ENCODE measurements at regions not wholly inside any gene's neighbourhood (a gene's known extent, or its start where the extent isn't known, plus 50 kb on each side); places are given as distances from the start of the nearest gene placed in this dataset.
"Not testable (repeated sequence)": the region's sequence is repeated elsewhere in the genome, so short reads cannot be mapped to it uniquely, and the experiment has no call there.

GRCh38 chr14:70269582-70269981 lies 80.8 kb upstream of the SLC8A3 start:
- Histone ChIP-seq H3K9me3 (replicated peaks) (no peaks in the 10 kb centered on the region), H3K4me1 (replicated peaks) (no peaks in the 10 kb centered on the region), H3K4me3 (no peak overlapping the region), H3K27me3 (replicated peaks) (no peaks in the 10 kb centered on the region), H3K36me3 (no peaks in the 10 kb centered on the region), H3K27ac (no peak overlapping the region)
- DNase-seq (ENCODE audit: low read depth in 1 of 2, low spot score in 2 of 2) = no peak

GRCh38 chr14:70268760-70269159 lies 80.0 kb upstream of the SLC8A3 start:
- no peak for DNase-seq (ENCODE audit: low read depth in 1 of 2, low spot score in 2 of 2)
- Histone ChIP-seq H3K27ac (no peak overlapping the region), H3K4me3 (no peak overlapping the region), H3K9me3 (replicated peaks) (no peaks in the 10 kb centered on the region), H3K27me3 (replicated peaks) (no peaks in the 10 kb centered on the region), H3K4me1 (replicated peaks) (no peaks in the 10 kb centered on the region), H3K36me3 (no peaks in the 10 kb centered on the region)

DNA sequence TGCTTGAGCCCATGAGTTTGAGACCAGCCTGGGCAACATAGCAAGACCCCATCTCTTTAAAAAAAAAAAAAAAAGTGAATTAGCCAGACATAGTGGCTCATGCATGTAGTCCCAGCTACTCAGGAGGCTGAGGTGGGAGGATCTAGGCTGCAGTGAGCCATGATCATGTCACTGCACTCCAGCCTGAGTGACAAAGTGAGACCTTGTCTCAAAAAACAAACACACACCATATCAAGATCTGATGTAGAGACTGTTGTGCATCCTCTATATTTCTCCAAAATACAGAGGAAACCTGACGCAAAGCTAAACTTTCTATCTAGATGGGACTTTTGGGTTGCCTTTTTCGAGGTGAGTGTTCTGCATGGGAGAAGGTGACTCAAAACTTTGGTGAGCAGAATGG lies 77.4 kb upstream of the SLC8A3 start:
- H3K27me3 ChIP-seq (replicated peaks) = no peaks in the 10 kb centered on the region
- H3K4me1 ChIP-seq (replicated peaks) = no peaks in the 10 kb centered on the region
- no peak overlapping the region for H3K4me3 ChIP-seq
- H3K36me3 ChIP-seq = no peaks in the 10 kb centered on the region
- no peak for DNase-seq (ENCODE audit: low read depth in 1 of 2, low spot score in 2 of 2)
- no peaks in the 10 kb centered on the region for H3K9me3 ChIP-seq (replicated peaks)
- H3K27ac ChIP-seq = no peak overlapping the region

GRCh38 chr14:70265422-70265821 lies 76.7 kb upstream of the SLC8A3 start:
- Histone ChIP-seq H3K36me3 (no peaks in the 10 kb centered on the region), H3K9me3 (replicated peaks) (no peaks in the 10 kb centered on the region), H3K4me3 (no peak overlapping the region), H3K27me3 (replicated peaks) (no peaks in the 10 kb centered on the region), H3K4me1 (replicated peaks) (no peaks in the 10 kb centered on the region), H3K27ac (no peak overlapping the region)
- no peak for DNase-seq (ENCODE audit: low read depth in 1 of 2, low spot score in 2 of 2)

DNA sequence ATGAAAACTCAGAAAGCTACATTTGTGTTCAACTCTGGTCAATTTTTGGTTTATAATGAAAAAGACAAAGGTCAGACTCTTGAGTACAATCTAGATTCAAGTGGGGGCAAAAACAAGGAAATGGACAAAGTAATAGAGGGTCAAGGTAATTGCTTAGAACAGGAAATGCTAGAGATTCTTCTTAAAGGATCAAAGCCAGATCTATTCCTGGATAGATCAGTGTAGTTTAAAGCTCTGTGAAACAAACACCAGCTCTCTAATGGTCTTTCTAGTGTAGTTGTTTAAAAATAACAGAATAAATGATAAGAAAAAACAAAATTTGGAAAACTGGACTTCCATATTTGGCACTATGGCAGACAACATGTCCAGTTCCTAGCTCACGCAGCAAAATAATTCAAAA lies 70.7 kb upstream of the SLC8A3 start:
- Histone ChIP-seq H3K27me3 (replicated peaks) (peaks cover 15% of the 10 kb centered on the region), H3K36me3 (no peaks in the 10 kb centered on the region), H3K4me3 (no peak overlapping the region), H3K9me3 (replicated peaks) (no peaks in the 10 kb centered on the region), H3K4me1 (replicated peaks) (no peaks in the 10 kb centered on the region; the same call in 1 of the 2 replicates), H3K27ac (no peak overlapping the region)
- no peak for DNase-seq (ENCODE audit: low read depth in 1 of 2, low spot score in 2 of 2)

DNA sequence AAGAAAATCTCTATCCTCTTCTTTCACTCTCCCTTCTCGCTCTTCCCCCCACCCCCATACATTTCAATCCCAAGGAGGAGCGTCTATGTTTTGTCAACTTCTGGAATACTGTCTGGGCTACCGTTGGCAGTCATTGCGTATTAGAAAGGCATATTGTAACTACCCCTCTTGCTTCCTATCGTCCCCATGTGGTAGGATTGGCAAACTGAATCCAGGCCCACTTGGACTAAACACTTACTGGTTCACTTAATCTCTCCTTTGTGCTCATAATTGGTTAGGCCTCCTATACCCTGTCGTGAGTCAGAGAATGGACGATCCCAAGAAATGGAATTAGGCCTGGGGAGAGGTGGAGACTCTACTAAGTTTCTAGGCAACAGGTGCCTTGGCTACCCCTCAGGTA lies 68.8 kb upstream of the SLC8A3 start:
- H3K4me1 ChIP-seq (replicated peaks) = no peaks in the 10 kb centered on the region; the same call in 1 of the 2 replicates
- H3K4me3 ChIP-seq = no peak overlapping the region
- peaks cover 22% of the 10 kb centered on the region for H3K27me3 ChIP-seq (replicated peaks)
- no peak for DNase-seq (ENCODE audit: low read depth in 1 of 2, low spot score in 2 of 2)
- H3K27ac ChIP-seq = no peak overlapping the region
- no peaks in the 10 kb centered on the region for H3K36me3 ChIP-seq
- H3K9me3 ChIP-seq (replicated peaks) = no peaks in the 10 kb centered on the region

- peaks cover 22% of the 10 kb centered on the region for H3K27me3 ChIP-seq (replicated peaks)
- H3K36me3 ChIP-seq = no peaks in the 10 kb centered on the region
- no peak overlapping the region for H3K27ac ChIP-seq
- no peak overlapping the region for H3K4me3 ChIP-seq
- DNase-seq (ENCODE audit: low read depth in 1 of 2, low spot score in 2 of 2) = no peak
- no peaks in the 10 kb centered on the region; the same call in 1 of the 2 replicates for H3K4me1 ChIP-seq (replicated peaks)
- no peaks in the 10 kb centered on the region for H3K9me3 ChIP-seq (replicated peaks)
These were observed 67.8 kb upstream of the SLC8A3 start for GRCh38 chr14:70256601-70257000.

DNA sequence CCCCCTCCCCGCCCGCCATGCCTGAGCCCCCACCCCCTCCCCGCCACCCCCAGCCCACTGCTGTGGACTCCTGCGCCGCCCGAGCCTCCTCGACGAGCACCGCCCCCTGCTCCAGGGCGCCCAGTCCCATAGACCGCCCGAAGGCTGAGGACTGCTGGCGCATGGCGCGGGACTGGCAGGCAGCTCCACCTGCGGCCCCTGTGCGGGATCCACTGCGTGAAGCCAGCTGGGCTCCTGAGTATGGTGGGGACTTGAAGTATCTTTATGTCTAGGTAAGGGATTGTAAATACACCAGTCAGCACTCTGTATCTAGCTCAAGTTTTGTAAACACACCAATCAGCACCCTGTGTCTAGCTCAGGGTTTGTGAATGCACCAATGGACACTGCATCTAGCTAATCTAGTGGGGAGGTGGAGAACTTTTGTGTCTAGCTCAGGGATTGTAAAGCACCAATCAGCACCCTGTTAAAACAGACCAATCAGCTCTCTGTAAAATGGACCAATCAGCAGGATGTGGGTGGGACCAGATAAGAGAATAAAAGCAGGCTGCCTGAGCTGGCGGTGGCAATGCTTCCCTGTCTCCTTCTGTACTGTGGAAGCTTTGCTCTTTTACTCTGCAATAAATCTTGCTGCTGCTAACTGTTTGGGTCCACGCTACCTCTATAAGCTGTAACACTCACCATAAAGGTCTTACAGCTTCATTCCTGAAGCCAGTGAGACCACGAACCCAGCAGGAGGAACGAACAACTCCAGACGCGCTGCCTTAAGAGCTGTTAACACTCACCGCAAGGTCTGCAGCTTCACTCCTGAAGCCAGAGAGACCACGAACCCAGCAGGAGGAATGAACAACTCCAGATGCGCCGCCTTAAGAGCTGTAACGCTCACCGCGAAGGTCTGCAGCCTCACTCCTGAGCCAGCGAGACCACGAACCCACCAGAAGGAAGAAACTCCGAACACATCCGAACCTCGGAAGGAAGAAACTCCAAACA lies 66.6 kb upstream of the SLC8A3 start:
- not testable (repeated sequence) for H3K4me1 ChIP-seq (replicated peaks); H3K9me3 ChIP-seq (replicated peaks); DNase-seq (ENCODE audit: low read depth in 1 of 2, low spot score in 2 of 2); H3K36me3 ChIP-seq; H3K4me3 ChIP-seq; H3K27ac ChIP-seq
- H3K27me3 ChIP-seq (replicated peaks) = peaks cover 22% of the 10 kb centered on the region

DNA sequence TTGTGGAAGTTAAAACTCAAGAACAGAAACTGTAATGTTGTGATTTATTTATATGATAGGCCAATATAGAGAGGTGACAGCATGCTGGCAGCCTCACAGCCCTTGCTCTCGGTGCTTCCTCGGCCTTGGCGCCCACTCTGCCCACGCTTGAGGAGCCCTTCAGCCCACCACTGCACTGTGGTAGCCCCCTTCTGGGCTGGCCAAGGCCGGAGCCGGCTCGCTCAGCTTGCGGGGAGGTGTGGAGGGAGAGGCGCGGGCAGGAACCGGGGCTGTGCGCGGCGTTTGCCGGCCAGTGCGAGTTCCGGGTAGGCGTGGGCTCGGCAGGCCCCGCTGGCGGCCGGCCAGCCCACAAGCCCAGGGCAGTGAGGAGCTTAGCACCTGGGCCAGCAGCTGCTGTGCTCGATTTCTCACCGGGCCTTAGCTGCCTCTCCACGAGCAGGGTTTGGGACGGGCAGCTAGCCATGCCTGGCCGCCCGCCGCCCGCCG lies 65.8 kb upstream of the SLC8A3 start:
- peak in 1 of 2 experiments; percentile 12 for DNase-seq (ENCODE audit: low read depth in 1 of 2, low spot score in 2 of 2)
- H3K27me3 ChIP-seq (replicated peaks) = peaks cover 22% of the 10 kb centered on the region
- no peaks in the 10 kb centered on the region; the same call in 1 of the 2 replicates for H3K4me1 ChIP-seq (replicated peaks)
- no peaks in the 10 kb centered on the region for H3K36me3 ChIP-seq
- H3K27ac ChIP-seq = no peak overlapping the region
- peak overlapping the region; percentile 33 for H3K4me3 ChIP-seq
- no peaks in the 10 kb centered on the region for H3K9me3 ChIP-seq (replicated peaks)

- not testable (repeated sequence) for DNase-seq (ENCODE audit: low read depth in 1 of 2, low spot score in 2 of 2)
These were observed 64.8 kb upstream of the SLC8A3 start for GRCh38 chr14:70253547-70253946.

DNA sequence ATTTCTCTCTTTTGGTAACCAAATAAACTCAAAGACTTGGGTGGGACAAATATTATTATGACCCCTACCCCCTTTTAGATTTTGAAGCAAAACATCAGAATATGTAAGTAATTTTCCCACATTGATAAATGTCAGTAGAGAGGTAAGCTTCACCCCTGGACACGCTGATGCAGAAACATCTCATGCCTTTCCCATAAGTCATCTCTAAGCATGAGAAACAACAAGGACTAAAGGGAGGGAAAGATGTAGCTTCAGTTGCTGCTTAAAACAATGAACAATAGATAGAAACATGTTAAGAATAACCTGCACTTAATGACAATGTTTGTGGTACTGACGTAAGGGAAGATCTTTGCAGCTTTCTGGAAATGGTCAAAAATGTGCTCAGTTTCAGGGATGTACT lies 56.3 kb upstream of the SLC8A3 start:
- Histone ChIP-seq H3K36me3 (no peaks in the 10 kb centered on the region), H3K27me3 (replicated peaks) (no peaks in the 10 kb centered on the region), H3K4me3 (no peak overlapping the region), H3K27ac (no peak overlapping the region), H3K9me3 (replicated peaks) (no peaks in the 10 kb centered on the region), H3K4me1 (replicated peaks) (no peaks in the 10 kb centered on the region)
- DNase-seq (ENCODE audit: low read depth in 1 of 2, low spot score in 2 of 2) = no peak

More at GRCh38 chr14:70253547-70253946, 64.8 kb upstream of the SLC8A3 start:
- H3K27me3 ChIP-seq (replicated peaks) = peaks cover 22% of the 10 kb centered on the region
- not testable (repeated sequence) for H3K27ac ChIP-seq; H3K4me3 ChIP-seq; H3K36me3 ChIP-seq; H3K9me3 ChIP-seq (replicated peaks); H3K4me1 ChIP-seq (replicated peaks)

DNA sequence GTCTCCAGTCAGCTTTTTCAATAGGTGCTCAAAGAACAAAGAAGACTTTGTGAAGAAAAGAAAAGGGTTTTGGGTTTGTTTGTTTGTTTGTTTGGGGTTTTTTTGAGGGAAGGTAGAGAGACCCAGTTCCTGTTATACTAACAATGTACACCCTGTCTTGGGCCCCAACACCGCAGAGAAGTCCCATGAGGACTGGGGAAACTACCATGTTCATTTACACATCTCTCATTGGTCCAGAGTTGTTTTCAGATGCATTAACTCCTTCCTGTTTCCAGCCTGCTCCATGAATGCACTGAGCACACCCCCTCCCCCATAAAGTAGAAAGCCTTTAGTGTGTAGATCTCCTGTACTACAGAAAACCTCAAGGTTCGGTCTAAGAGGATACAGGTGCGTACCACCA lies 51.1 kb upstream of the SLC8A3 start:
- no peaks in the 10 kb centered on the region for H3K36me3 ChIP-seq
- no peak overlapping the region for H3K4me3 ChIP-seq
- no peaks in the 10 kb centered on the region for H3K9me3 ChIP-seq (replicated peaks)
- no peak for DNase-seq (ENCODE audit: low read depth in 1 of 2, low spot score in 2 of 2)
- no peaks in the 10 kb centered on the region for H3K27me3 ChIP-seq (replicated peaks)
- H3K27ac ChIP-seq = no peak overlapping the region
- H3K4me1 ChIP-seq (replicated peaks) = no peaks in the 10 kb centered on the region

DNA sequence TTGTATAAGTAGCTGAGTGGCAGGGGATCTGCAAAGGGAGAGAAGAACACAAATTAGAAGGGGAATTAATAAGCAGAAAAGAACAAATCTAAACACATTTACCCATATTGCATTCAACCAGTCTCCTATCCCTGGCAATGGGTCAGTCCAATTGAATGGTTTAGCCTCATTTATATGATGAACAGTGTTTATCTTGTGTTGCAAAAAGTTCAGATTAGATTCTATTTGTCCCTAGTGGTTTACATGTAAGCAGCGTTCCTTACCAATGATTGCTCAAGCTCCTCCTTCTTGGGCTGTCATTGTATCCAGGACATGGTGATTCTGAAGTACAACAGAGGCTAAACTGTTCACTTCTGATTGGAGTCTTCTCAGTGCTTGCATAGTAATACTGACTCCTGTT lies 49.9 kb upstream of the SLC8A3 start:
- not testable (repeated sequence) for H3K27me3 ChIP-seq (replicated peaks); DNase-seq (ENCODE audit: low read depth in 1 of 2, low spot score in 2 of 2); H3K27ac ChIP-seq; H3K4me1 ChIP-seq (replicated peaks); H3K4me3 ChIP-seq; H3K9me3 ChIP-seq (replicated peaks); H3K36me3 ChIP-seq
